Fibroblast of lung (primary cell): ENCODE measurements at regions not wholly inside any gene's neighbourhood (a gene's known extent, or its start where the extent isn't known, plus 50 kb on each side); places are given as distances from the start of the nearest gene placed in this dataset.

Source experiments
- DNase-seq, 2 donors: peaks; one replicate each; pipeline versions ENCODE4 v3.0.0 to v3.0.0-alpha.2; 2010; ENCODE audit warnings: low read depth in 2 of 2
- H2AFZ ChIP-seq: 2 replicates; pipeline ENCODE4 v1.5.1; 2012; ENCODE audit warnings: low read length, control low read depth, inconsistent platforms
- H3K27ac ChIP-seq: 2 replicates; pipeline ENCODE4 v1.5.1; 2011; ENCODE audit warnings: low read length, control low read depth; ENCODE audit not compliant: insufficient read depth
- H3K27me3 ChIP-seq: 2 replicates; pipeline ENCODE4 v1.5.1; 2011; ENCODE audit warnings: mild to moderate bottlenecking, low read length; ENCODE audit not compliant: control insufficient read depth, insufficient read depth
- H3K36me3 ChIP-seq: 2 replicates; pipeline ENCODE4 v1.5.1; 2011; ENCODE audit warnings: low read length; ENCODE audit not compliant: control insufficient read depth, insufficient read depth
- H3K4me1 ChIP-seq: 2 replicates; pipeline ENCODE4 v1.5.1; 2011; ENCODE audit warnings: low read length; ENCODE audit not compliant: control insufficient read depth, insufficient read depth; ENCODE audit errors: extremely low read depth
- H3K4me2 ChIP-seq: 2 replicates; pipeline ENCODE4 v1.5.1; 2011; ENCODE audit warnings: low read length, control low read depth; ENCODE audit not compliant: insufficient read depth; ENCODE audit errors: extremely low read depth
- H3K4me3 ChIP-seq, 4 experiments: fragments of 200-600 bp in 1 of 4; sonication (generic) in 1 of 4; replicated peaks in 1 of 4; 2 replicates each; pipeline ENCODE4 v1.5.1; 2011 to 2016; ENCODE audit warnings: low read length in 4 of 4, low read depth in 3 of 4, mild to moderate bottlenecking in 3 of 4, control low read depth in 2 of 4, inconsistent platforms in 1 of 4, mixed read lengths in 1 of 4; ENCODE audit not compliant: insufficient read depth in 1 of 4; ENCODE audit errors: control extremely low read depth in 1 of 4
- H3K79me2 ChIP-seq: 2 replicates; pipeline ENCODE4 v1.5.1; 2012; ENCODE audit warnings: mild to moderate bottlenecking, low read length, inconsistent platforms; ENCODE audit not compliant: control insufficient read depth, insufficient read depth
- H3K9ac ChIP-seq: 2 replicates; pipeline ENCODE4 v1.5.1; 2011; ENCODE audit warnings: mild to moderate bottlenecking, low read length, control low read depth; ENCODE audit not compliant: insufficient read depth
- H3K9me3 ChIP-seq: 2 replicates; pipeline ENCODE4 v1.5.1; 2012; ENCODE audit warnings: low read depth, low read length; ENCODE audit not compliant: control insufficient read depth, insufficient read depth
- H4K20me1 ChIP-seq: 2 replicates; pipeline ENCODE4 v1.5.1; 2011; ENCODE audit warnings: low read length; ENCODE audit not compliant: control insufficient read depth, insufficient read depth; ENCODE audit errors: extremely low read depth
- EZH2 ChIP-seq: IDR thresholded peaks from 2 replicates; pipeline ENCODE4 v1.5.1; 2012; ENCODE audit warnings: low read length, control low read depth, mild to moderate bottlenecking; ENCODE audit errors: missing control alignments
- TF ChIP-seq, protein P1 (sequence below), 2 donors: IDR thresholded peaks in 1 of 2; conservative IDR thresholded peaks in 1 of 2; 1 replicate in 1 of 2; 2 replicates in 1 of 2; pipeline ENCODE4 v1.5.1; 2011 to 2012; ENCODE audit warnings: low read length in 2 of 2, control low read depth in 1 of 2, inconsistent platforms in 1 of 2, low read depth in 1 of 2, mild to moderate bottlenecking in 1 of 2

- H3K4me1 ChIP-seq, result no peaks in the 10 kb centered on the region
- no peaks in the 10 kb centered on the region for H3K79me2 ChIP-seq
- no peak overlapping the region for H3K27ac ChIP-seq
- H3K4me3 ChIP-seq, result no peak overlapping the region
- no peak overlapping the region for H3K9ac ChIP-seq
- no peak overlapping the region for H2AFZ ChIP-seq
- H3K36me3 ChIP-seq, result no peaks in the 10 kb centered on the region
- TF ChIP-seq, protein P1, sequence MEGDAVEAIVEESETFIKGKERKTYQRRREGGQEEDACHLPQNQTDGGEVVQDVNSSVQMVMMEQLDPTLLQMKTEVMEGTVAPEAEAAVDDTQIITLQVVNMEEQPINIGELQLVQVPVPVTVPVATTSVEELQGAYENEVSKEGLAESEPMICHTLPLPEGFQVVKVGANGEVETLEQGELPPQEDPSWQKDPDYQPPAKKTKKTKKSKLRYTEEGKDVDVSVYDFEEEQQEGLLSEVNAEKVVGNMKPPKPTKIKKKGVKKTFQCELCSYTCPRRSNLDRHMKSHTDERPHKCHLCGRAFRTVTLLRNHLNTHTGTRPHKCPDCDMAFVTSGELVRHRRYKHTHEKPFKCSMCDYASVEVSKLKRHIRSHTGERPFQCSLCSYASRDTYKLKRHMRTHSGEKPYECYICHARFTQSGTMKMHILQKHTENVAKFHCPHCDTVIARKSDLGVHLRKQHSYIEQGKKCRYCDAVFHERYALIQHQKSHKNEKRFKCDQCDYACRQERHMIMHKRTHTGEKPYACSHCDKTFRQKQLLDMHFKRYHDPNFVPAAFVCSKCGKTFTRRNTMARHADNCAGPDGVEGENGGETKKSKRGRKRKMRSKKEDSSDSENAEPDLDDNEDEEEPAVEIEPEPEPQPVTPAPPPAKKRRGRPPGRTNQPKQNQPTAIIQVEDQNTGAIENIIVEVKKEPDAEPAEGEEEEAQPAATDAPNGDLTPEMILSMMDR (conservative IDR thresholded peaks at IDR 0.05 in 1 of 2, IDR thresholded peaks at IDR 0.05 in 1 of 2; ENCODE audit: low read depth in 1 of 2, low read length in 2 of 2), result no peak
- no peak for TF ChIP-seq EZH2
- H3K27me3 ChIP-seq, result no peaks in the 10 kb centered on the region
- no peaks in the 10 kb centered on the region for H4K20me1 ChIP-seq
- H3K9me3 ChIP-seq, result no peaks in the 10 kb centered on the region
- no peak for DNase-seq
- no peak overlapping the region for H3K4me2 ChIP-seq
Measured at GRCh38 chr4:60195256-60195655, 1004.9 kb upstream of the ADGRL3 start.

- Histone ChIP-seq H3K9me3 (no peaks in the 10 kb centered on the region), H3K79me2 (no peaks in the 10 kb centered on the region), H3K9ac (no peak overlapping the region), H2AFZ (no peak overlapping the region), H3K4me1 (no peaks in the 10 kb centered on the region), H4K20me1 (no peaks in the 10 kb centered on the region), H3K27me3 (no peaks in the 10 kb centered on the region), H3K27ac (no peak overlapping the region), H3K36me3 (no peaks in the 10 kb centered on the region), H3K4me2 (no peak overlapping the region), H3K4me3 (no peak overlapping the region)
- peak; percentile 25 to 63 for DNase-seq
- no peak for TF ChIP-seq EZH2
- TF ChIP-seq, protein P1 (conservative IDR thresholded peaks at IDR 0.05 in 1 of 2, IDR thresholded peaks at IDR 0.05 in 1 of 2; ENCODE audit: low read depth in 1 of 2, low read length in 2 of 2), result peak; percentile 69 to 95
Measured at GRCh38 chr4:60201052-60201673, 999.0 kb upstream of the ADGRL3 start.

DNA sequence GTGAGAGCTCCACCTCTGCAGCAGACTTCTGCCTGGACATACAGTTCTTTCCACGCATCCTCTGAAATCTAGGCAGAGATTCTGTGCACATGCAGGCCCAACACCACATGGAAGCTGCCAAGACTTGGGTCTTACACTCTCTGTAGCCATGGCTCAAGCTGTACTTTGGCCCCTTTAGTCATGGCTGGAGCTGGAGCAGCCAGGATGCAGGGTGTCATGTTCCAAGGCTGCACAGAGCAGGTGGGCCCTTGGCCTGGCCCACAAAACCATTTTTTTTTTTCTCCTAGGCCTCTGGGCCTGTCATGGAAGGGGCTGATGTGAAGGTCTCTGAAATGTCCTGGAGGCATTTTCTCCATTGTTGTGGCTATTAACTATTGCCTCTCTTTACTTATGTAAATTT, 990.5 kb upstream of the ADGRL3 start:
- DNase-seq, result no peak
- Histone ChIP-seq H2AFZ (no peak overlapping the region), H3K4me2 (no peak overlapping the region), H3K27me3 (no peaks in the 10 kb centered on the region), H3K27ac (no peak overlapping the region), H3K36me3 (no peaks in the 10 kb centered on the region), H4K20me1 (no peaks in the 10 kb centered on the region), H3K4me3 (no peak overlapping the region), H3K4me1 (no peaks in the 10 kb centered on the region), H3K9ac (no peak overlapping the region), H3K9me3 (no peaks in the 10 kb centered on the region), H3K79me2 (no peaks in the 10 kb centered on the region)
- TF ChIP-seq EZH2, result no peak
- TF ChIP-seq, protein P1 (conservative IDR thresholded peaks at IDR 0.05 in 1 of 2, IDR thresholded peaks at IDR 0.05 in 1 of 2; ENCODE audit: low read depth in 1 of 2, low read length in 2 of 2), result no peak
